DND-41 (cell line): ENCODE measurements at regions not wholly inside any gene's neighbourhood (a gene's known extent, or its start where the extent isn't known, plus 50 kb on each side); places are given as distances from the start of the nearest gene placed in this dataset.

Source experiments
- ATAC-seq: fragments of 200-7000 bp; cut with Tn5 transposase; 3 replicates; pipeline ENCODE4 v1.9.1; 2021; ENCODE audit warnings: low read depth; ENCODE audit not compliant: insufficient read depth
- DNase-seq: peaks from one replicate; pipeline ENCODE4 v3.0.0-alpha.2; 2020
- H2AFZ ChIP-seq: 2 replicates; pipeline ENCODE4 v1.6.0; 2012; ENCODE audit warnings: low read depth, low read length
- H3K27ac ChIP-seq: 2 replicates; pipeline ENCODE4 v1.5.1; 2012; ENCODE audit warnings: low read length, inconsistent platforms
- H3K27me3 ChIP-seq: fragments of 200-600 bp; sonication (generic); 2 replicates; pipeline ENCODE4 v1.6.0; 2012; ENCODE audit warnings: low read length, mild to moderate bottlenecking, inconsistent platforms; ENCODE audit not compliant: insufficient read depth, poor library complexity
- H3K36me3 ChIP-seq: 2 replicates; pipeline ENCODE4 v1.5.1; 2012; ENCODE audit warnings: low read length, inconsistent platforms; ENCODE audit not compliant: insufficient read depth
- H3K4me1 ChIP-seq: 2 replicates; pipeline ENCODE4 v1.5.1; 2012; ENCODE audit warnings: mild to moderate bottlenecking, low read length; ENCODE audit not compliant: insufficient read depth
- H3K4me2 ChIP-seq: 2 replicates; pipeline ENCODE4 v1.6.0; 2012; ENCODE audit warnings: mild to moderate bottlenecking, moderate library complexity, low read length, inconsistent platforms; ENCODE audit not compliant: insufficient read depth
- H3K4me3 ChIP-seq, 2 experiments: fragments of 200-600 bp in 1 of 2; shearing (Covaris generic) in 1 of 2; 2 replicates each; pipeline ENCODE4 v1.5.1; 2012 to 2016; ENCODE audit warnings: inconsistent platforms in 2 of 2, low read length in 2 of 2, mild to moderate bottlenecking in 2 of 2, low read depth in 1 of 2, moderate library complexity in 1 of 2
- H3K79me2 ChIP-seq: 2 replicates; pipeline ENCODE4 v1.6.0; 2012; ENCODE audit warnings: low read length, inconsistent platforms; ENCODE audit not compliant: insufficient read depth
- H3K9ac ChIP-seq: 2 replicates; pipeline ENCODE4 v1.6.0; 2012; ENCODE audit warnings: low read depth, mild to moderate bottlenecking, inconsistent platforms, low read length, moderate library complexity
- H3K9me3 ChIP-seq: 2 replicates; pipeline ENCODE4 v1.5.1; 2012; ENCODE audit warnings: low read length, moderate library complexity, mild to moderate bottlenecking, inconsistent platforms; ENCODE audit not compliant: insufficient read depth, severe bottlenecking
- H4K20me1 ChIP-seq: 2 replicates; pipeline ENCODE4 v1.6.0; 2012; ENCODE audit warnings: low read length; ENCODE audit not compliant: insufficient read depth
- EZH2 ChIP-seq: IDR thresholded peaks from 3 replicates; pipeline ENCODE4 v1.6.1; 2012; ENCODE audit warnings: borderline replicate concordance, low read depth, mild to moderate bottlenecking, moderate library complexity, low read length, inconsistent platforms; ENCODE audit not compliant: severe bottlenecking
- TF ChIP-seq, protein P1 (sequence below): IDR thresholded peaks from 2 replicates; pipeline ENCODE4 v1.5.1; 2012; ENCODE audit warnings: borderline replicate concordance, low read length, moderate library complexity, mild to moderate bottlenecking; ENCODE audit not compliant: poor library complexity, severe bottlenecking; ENCODE audit errors: extremely low read depth

DNA sequence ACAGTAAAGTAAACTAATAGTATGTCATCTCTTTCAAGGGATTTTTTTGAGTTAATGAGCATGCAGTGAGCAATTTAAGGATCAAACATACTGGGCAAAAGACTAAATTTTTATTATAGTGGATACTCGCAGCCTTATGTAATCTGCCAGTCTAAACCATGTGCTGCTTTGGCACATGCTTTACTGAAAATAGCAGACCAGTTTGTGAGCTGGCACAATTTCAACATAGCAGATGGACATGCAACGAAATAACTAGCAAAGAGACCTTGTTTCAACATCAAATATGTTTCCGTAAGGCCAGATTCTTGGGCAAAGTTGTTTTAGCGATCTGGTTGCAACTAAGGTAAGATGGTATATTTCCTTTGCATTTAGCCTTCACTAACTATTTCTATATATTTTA is 807.3 kb downstream of the NR4A2 start:
- no peak overlapping the region for H3K27ac ChIP-seq
- H3K4me2 ChIP-seq: no peak overlapping the region
- H3K4me3 ChIP-seq: no peak overlapping the region
- H3K79me2 ChIP-seq: no peaks in the 10 kb centered on the region
- H2AFZ ChIP-seq: no peak overlapping the region
- ATAC-seq (no peak), DNase-seq (no peak)
- H3K4me1 ChIP-seq: no peaks in the 10 kb centered on the region
- H4K20me1 ChIP-seq: no peaks in the 10 kb centered on the region
- H3K9ac ChIP-seq: no peak overlapping the region
- no peaks in the 10 kb centered on the region for H3K9me3 ChIP-seq
- no peaks in the 10 kb centered on the region for H3K27me3 ChIP-seq
- TF ChIP-seq EZH2: no peak
- TF ChIP-seq, protein P1, sequence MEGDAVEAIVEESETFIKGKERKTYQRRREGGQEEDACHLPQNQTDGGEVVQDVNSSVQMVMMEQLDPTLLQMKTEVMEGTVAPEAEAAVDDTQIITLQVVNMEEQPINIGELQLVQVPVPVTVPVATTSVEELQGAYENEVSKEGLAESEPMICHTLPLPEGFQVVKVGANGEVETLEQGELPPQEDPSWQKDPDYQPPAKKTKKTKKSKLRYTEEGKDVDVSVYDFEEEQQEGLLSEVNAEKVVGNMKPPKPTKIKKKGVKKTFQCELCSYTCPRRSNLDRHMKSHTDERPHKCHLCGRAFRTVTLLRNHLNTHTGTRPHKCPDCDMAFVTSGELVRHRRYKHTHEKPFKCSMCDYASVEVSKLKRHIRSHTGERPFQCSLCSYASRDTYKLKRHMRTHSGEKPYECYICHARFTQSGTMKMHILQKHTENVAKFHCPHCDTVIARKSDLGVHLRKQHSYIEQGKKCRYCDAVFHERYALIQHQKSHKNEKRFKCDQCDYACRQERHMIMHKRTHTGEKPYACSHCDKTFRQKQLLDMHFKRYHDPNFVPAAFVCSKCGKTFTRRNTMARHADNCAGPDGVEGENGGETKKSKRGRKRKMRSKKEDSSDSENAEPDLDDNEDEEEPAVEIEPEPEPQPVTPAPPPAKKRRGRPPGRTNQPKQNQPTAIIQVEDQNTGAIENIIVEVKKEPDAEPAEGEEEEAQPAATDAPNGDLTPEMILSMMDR: no peak
- H3K36me3 ChIP-seq: no peaks in the 10 kb centered on the region

DNA sequence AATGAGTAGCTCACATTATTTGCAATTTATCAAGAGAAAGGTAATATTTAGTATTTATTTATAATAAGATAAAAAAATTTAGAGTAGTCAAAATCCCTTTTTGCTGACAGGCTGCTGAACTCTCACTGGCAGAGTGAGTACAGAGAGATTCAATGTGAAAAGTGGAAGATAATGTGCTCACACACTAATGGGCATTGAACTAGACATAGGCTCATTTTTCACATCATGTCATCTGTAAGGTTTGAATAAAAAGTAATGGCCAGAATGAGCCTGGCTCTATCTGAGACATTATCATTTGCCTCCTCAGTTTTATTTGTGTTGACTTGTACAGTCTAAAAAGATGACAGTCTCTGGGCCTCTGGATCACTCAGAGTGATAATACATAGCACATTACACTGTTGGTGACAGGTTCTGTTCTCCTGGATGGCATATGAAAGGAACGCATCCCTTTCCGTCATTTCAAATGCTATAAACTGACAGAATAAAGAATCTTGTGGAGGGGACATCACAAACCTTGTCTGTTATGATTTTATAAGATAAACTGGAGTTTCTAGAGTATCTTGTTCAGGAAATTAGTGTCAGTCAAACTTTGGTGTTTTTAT is 812.9 kb downstream of the NR4A2 start:
- Histone ChIP-seq H3K27me3 (no peaks in the 10 kb centered on the region), H3K27ac (no peak overlapping the region), H3K4me1 (no peaks in the 10 kb centered on the region), H3K4me3 (no peak overlapping the region), H4K20me1 (no peaks in the 10 kb centered on the region), H3K9me3 (no peaks in the 10 kb centered on the region), H3K9ac (no peak overlapping the region), H3K4me2 (no peak overlapping the region), H3K79me2 (no peaks in the 10 kb centered on the region), H2AFZ (no peak overlapping the region), H3K36me3 (no peaks in the 10 kb centered on the region)
- no peak for DNase-seq
- no peak for ATAC-seq
- TF ChIP-seq EZH2: no peak
- TF ChIP-seq, protein P1: no peak

DNA sequence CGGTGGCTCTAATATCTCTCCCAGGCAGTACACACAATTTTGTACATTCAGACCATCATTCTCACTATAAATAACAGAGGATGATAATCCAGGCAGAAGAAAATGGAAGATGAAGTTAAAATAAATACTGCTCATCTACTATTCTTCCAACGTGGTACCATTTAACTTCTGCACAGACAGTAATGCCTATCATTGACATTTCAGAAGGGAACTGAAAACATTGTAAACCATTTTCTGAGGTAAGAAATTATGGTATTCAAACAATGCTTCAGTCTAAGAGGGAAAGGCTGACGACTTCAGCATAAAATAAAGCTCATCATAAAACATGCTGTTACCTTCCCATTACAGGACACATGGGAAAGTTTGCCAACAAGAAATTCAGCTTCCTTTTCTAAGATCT is 814.4 kb downstream of the NR4A2 start:
- no peaks in the 10 kb centered on the region for H3K36me3 ChIP-seq
- no peaks in the 10 kb centered on the region for H3K79me2 ChIP-seq
- TF ChIP-seq, protein P1: no peak
- TF ChIP-seq EZH2: no peak
- H3K27ac ChIP-seq: no peak overlapping the region
- H3K4me2 ChIP-seq: no peak overlapping the region
- H3K9ac ChIP-seq: no peak overlapping the region
- DNase-seq (no peak), ATAC-seq (no peak)
- no peak overlapping the region for H2AFZ ChIP-seq
- H4K20me1 ChIP-seq: no peaks in the 10 kb centered on the region
- H3K27me3 ChIP-seq: no peaks in the 10 kb centered on the region
- H3K4me1 ChIP-seq: no peaks in the 10 kb centered on the region
- H3K4me3 ChIP-seq: no peak overlapping the region
- no peaks in the 10 kb centered on the region for H3K9me3 ChIP-seq

DNA sequence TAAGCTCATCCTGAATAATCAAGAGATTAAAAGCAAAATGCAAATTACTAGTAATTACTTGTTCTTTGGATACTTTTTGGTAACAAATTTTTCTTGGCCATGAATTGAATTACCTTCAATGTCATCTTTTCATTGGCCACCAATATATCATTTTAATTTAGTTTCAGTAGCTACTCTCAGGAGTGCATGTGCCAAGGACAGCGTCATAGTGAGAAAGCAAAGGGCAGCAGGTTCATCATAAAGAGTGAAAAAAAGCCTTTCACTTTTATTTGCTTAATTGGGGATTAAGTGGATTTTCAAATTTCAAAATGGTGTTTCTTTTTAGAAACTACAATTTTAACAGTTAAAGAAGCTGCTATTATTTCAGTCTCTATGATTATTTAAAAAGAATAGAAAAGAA is 815.2 kb downstream of the NR4A2 start:
- DNase-seq (no peak), ATAC-seq (no peak)
- Histone ChIP-seq H3K4me1 (no peaks in the 10 kb centered on the region), H3K79me2 (no peaks in the 10 kb centered on the region), H2AFZ (no peak overlapping the region), H4K20me1 (no peaks in the 10 kb centered on the region), H3K9ac (no peak overlapping the region), H3K9me3 (no peaks in the 10 kb centered on the region), H3K4me2 (no peak overlapping the region), H3K4me3 (no peak overlapping the region), H3K27me3 (no peaks in the 10 kb centered on the region), H3K27ac (no peak overlapping the region), H3K36me3 (no peaks in the 10 kb centered on the region)
- TF ChIP-seq, protein P1: no peak
- no peak for TF ChIP-seq EZH2
